Kidney (tissue), 13 donors: ENCODE measurements at regions not wholly inside any gene's neighbourhood (a gene's known extent, or its start where the extent isn't known, plus 50 kb on each side); places are given as distances from the start of the nearest gene placed in this dataset.
A peak's percentile ranks its signal among the peaks of the same experiment; 100 is the strongest.

Source experiments
- DNase-seq, 5 donors: peaks; one replicate each; pipeline ENCODE4 v3.0.0-alpha.2; 2013 to 2020
- FAIRE-seq: peaks from 2 replicates; lab custom pipeline; 2012; peaks lifted over from hg19 to GRCh38; lab: Jason Lieb, UNC
- H3K27ac ChIP-seq, 2 donors: one replicate each; pipeline ENCODE4 v1.7.0; 2013; ENCODE audit warnings: low read depth in 2 of 2, low read length in 2 of 2, inconsistent platforms in 1 of 2
- H3K27me3 ChIP-seq: one replicate; pipeline ENCODE4 v1.7.1; 2013; ENCODE audit warnings: low read length, inconsistent platforms; ENCODE audit not compliant: control insufficient read depth, insufficient read depth
- H3K36me3 ChIP-seq, 3 donors: one replicate each; pipeline versions ENCODE4 v1.7.0 to v1.7.1; 2013; ENCODE audit warnings: low read length in 3 of 3, control low read depth in 1 of 3, inconsistent platforms in 1 of 3; ENCODE audit not compliant: insufficient read depth in 3 of 3, control insufficient read depth in 2 of 3
- H3K4me1 ChIP-seq, 3 donors: one replicate each; pipeline versions ENCODE4 v1.7.0 to v1.7.1; 2013; ENCODE audit warnings: low read length in 3 of 3, inconsistent platforms in 1 of 3, low read depth in 1 of 3; ENCODE audit not compliant: control insufficient read depth in 2 of 3, insufficient read depth in 2 of 3
- H3K4me3 ChIP-seq, 3 donors: one replicate each; pipeline versions ENCODE4 v1.7.0 to v1.8.1; 2013; ENCODE audit warnings: low read length in 3 of 3, control low read depth in 1 of 3, inconsistent platforms in 1 of 3
- H3K9ac ChIP-seq, 3 donors: one replicate each; pipeline versions ENCODE4 v1.7.0 to v1.7.1; 2013; ENCODE audit warnings: low read length in 3 of 3, control low read depth in 1 of 3, inconsistent platforms in 1 of 3
- H3K9me3 ChIP-seq, 3 donors: one replicate each; pipeline versions ENCODE4 v1.7.0 to v1.7.1; 2013; ENCODE audit warnings: low read length in 3 of 3, control low read depth in 1 of 3, inconsistent platforms in 1 of 3; ENCODE audit not compliant: control insufficient read depth in 2 of 3, insufficient read depth in 1 of 3
- intact Hi-C: fragments of 100-400 bp; cut with DNase I; formaldehyde crosslinking; loops from one replicate; pipeline ENCODE4 v1.11.1; 2022
- TF ChIP-seq, protein P1 (sequence below): IDR thresholded peaks from 3 replicates; pipeline ENCODE4 v1.5.1; 2012; ENCODE audit warnings: mild to moderate bottlenecking, moderate library complexity, borderline replicate concordance; ENCODE audit not compliant: insufficient read depth; ENCODE audit errors: extremely low read depth
- donor health status: control.
- donor health status: control.
- donor health status: control.
- donor health status: control.
- donor health status: control.
- donor health status: DM: yes; HTN: yes; CAD: no.
- donor health status: Normal renal cell carcinoma (clear cell type).

DNA sequence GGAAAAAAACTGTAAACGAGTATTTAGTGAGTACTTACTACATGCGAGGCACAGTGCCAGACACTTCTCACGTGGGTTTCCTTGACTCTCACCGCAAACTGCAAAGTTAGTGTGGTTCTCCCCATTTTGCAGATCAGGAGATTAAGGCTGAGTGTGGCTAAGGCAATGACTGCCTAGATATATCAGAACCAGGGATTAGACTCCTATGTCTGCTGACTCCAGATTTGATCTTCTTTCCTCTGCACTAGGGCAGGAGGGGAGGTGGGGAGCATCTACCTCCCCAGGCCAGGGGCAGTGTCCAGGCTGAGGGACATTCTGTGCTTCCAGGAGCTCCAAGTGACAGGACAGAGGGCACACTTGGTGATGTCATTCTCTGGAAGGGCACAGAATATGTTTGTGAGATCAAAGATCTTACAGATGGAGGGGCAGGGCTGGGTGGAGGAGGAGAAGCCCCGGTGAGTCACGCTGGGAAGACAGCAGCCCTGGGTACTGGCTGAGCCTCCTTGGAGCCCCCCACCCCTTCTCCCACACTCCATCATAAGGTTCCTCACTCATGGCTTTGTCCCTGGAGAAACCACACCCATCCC, 92.4 kb downstream of the RHOB start:
- peaks cover 0 to 16% (median 12%) of the 10 kb centered on the region in 3 donors for H3K4me1 ChIP-seq
- FAIRE-seq (no peak), DNase-seq (no peak)
- no peak overlapping the region for H3K4me3 ChIP-seq
- no peaks in the 10 kb centered on the region for H3K27me3 ChIP-seq
- TF ChIP-seq, protein P1, sequence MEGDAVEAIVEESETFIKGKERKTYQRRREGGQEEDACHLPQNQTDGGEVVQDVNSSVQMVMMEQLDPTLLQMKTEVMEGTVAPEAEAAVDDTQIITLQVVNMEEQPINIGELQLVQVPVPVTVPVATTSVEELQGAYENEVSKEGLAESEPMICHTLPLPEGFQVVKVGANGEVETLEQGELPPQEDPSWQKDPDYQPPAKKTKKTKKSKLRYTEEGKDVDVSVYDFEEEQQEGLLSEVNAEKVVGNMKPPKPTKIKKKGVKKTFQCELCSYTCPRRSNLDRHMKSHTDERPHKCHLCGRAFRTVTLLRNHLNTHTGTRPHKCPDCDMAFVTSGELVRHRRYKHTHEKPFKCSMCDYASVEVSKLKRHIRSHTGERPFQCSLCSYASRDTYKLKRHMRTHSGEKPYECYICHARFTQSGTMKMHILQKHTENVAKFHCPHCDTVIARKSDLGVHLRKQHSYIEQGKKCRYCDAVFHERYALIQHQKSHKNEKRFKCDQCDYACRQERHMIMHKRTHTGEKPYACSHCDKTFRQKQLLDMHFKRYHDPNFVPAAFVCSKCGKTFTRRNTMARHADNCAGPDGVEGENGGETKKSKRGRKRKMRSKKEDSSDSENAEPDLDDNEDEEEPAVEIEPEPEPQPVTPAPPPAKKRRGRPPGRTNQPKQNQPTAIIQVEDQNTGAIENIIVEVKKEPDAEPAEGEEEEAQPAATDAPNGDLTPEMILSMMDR, result no peak
- H3K36me3 ChIP-seq, result no peaks in the 10 kb centered on the region
- intact Hi-C loops, result no loop called here
- H3K27ac ChIP-seq, result peak overlapping the region; percentile 51 to 73
- no peaks in the 10 kb centered on the region for H3K9me3 ChIP-seq
- H3K9ac ChIP-seq, result no peak overlapping the region

DNA sequence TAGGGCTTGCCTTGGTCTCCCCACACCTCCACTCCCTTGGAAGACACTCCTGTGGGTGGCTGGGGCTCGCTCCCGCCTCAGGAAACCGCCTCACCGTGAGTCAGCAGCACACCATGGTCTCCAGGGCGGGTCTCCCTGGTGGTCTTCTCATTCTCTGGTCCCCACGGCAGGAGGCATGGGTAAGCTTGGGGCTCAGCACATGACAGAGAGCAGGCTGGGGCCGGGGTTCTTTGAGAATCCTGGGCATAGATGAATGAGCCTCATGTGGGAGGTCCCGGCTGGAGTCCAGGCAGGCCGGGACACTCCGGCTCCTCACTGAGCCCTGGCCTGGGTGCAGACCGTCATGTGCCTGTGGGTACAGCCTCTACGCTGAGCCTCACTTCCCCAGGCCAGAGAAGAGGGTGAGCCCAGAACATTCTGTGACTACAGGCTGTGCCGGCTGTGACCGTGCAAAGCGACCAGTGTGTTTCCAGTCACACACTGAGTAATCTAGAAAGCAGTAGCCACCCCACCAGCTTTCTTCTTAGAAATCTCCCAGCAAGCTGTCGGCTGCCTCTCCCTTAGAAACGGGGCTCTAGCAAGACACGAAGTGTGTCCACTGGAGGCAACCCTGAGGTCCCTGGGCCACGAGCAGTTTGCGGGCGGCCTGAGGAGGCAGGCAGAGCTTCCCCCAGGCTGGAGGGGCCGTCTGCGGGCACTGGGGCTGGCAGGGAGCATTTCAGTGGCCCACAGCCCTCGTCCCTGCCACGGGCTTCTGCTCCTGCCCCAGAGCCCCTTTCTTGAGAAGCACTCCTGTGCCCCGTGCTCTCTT, 93.1 kb downstream of the RHOB start:
- TF ChIP-seq, protein P1, result no peak
- no peaks in the 10 kb centered on the region for H3K36me3 ChIP-seq
- no peaks in the 10 kb centered on the region for H3K27me3 ChIP-seq
- no peak overlapping the region for H3K9ac ChIP-seq
- peak overlapping the region; percentile 51 to 57 for H3K27ac ChIP-seq
- H3K9me3 ChIP-seq, result no peaks in the 10 kb centered on the region
- H3K4me3 ChIP-seq, result no peak overlapping the region
- H3K4me1 ChIP-seq, result peaks cover 0 to 16% (median 12%) of the 10 kb centered on the region in 3 donors
- intact Hi-C loops, result no loop called here
- no peak for DNase-seq
- FAIRE-seq, result no peak

DNA sequence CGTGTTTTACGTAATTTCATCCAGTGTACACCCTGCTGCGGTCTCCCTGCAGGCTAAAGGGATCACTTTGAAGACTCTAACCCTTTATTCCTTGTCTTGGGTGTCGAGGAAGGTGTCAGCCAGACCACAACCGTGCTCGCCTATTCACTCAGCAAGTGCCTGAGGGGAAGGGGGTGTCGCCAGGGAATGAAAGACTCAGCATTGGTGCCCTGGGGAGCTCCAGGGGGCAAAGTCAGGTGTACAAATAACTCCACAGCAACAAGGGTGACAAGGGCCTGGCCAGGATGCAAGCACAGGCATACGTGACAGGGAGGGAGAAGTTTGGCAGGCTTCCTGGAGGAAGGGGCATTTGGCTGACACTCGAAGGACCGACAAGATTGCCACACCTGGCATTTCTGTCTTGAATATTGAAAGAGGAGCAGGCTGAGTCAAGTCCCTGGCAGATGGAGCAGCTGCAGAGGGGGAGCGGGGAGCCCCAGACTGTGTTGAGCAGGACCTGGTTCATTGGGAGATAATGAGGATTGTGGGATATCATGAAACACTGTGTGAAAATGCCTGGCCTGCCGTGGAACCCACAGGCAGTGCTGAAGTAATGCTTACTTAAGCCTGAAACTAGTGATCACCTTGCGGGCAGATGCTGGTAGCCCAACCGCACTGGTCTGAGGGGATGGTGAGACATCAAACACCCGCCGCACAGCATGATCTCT, 93.9 kb downstream of the RHOB start:
- intact Hi-C loops, result no loop called here
- no peak for DNase-seq

More for the DNA sequence above, 93.9 kb downstream of the RHOB start:
- no peak overlapping the region for H3K9ac ChIP-seq
- H3K4me1 ChIP-seq, result peaks cover 0 to 16% (median 10%) of the 10 kb centered on the region in 3 donors
- FAIRE-seq, result no peak
- H3K9me3 ChIP-seq, result no peaks in the 10 kb centered on the region
- no peaks in the 10 kb centered on the region for H3K27me3 ChIP-seq
- H3K27ac ChIP-seq, result peak overlapping the region in 1 of 2 donors; percentile 57
- H3K4me3 ChIP-seq, result no peak overlapping the region
- H3K36me3 ChIP-seq, result no peaks in the 10 kb centered on the region
- TF ChIP-seq, protein P1, result no peak
